Activated T-cell treated with anti-CD3 and anti-CD28 coated beads, Interleukin-2, amount 50 U/mL, for 72 hours (primary cell): ENCODE measurements at regions not wholly inside any gene's neighbourhood (a gene's known extent, or its start where the extent isn't known, plus 50 kb on each side); places are given as distances from the start of the nearest gene placed in this dataset.

ENCODE experiments used
- ATAC-seq, 2 donors: fragments of 150-1000 bp; cut with Tn5 transposase; replicated peaks in 1 of 2; 2 replicates each; pipeline ENCODE4 v1.10.0; 2021; ENCODE audit warnings: moderate library complexity in 2 of 2, mild to moderate bottlenecking in 1 of 2
- DNase-seq, 2 donors: peaks; one replicate each; pipeline ENCODE4 v3.0.0; 2021 to 2022; ENCODE audit warnings: mixed read lengths in 1 of 2
- H3K27ac Mint-ChIP-seq: one replicate; pipeline ENCODE4 v1.8.0; 2022; ENCODE audit warnings: mild to moderate bottlenecking, moderate library complexity, mixed read lengths
- H3K27me3 Mint-ChIP-seq: one replicate; pipeline ENCODE4 v1.8.0; 2022; ENCODE audit warnings: low read depth, mixed read lengths
- H3K36me3 Mint-ChIP-seq, 2 donors: one replicate each; pipeline ENCODE4 v1.8.0; 2022; ENCODE audit warnings: mixed read lengths in 2 of 2, mild to moderate bottlenecking in 1 of 2; ENCODE audit not compliant: insufficient read depth in 2 of 2
- H3K4me1 Mint-ChIP-seq: one replicate; pipeline ENCODE4 v1.8.0; 2022; ENCODE audit warnings: low read depth, mixed read lengths
- H3K4me3 Mint-ChIP-seq, 2 donors: one replicate each; pipeline ENCODE4 v1.8.0; 2022; ENCODE audit warnings: mild to moderate bottlenecking in 2 of 2, mixed read lengths in 2 of 2, moderate library complexity in 2 of 2
- H3K9me3 Mint-ChIP-seq, 2 donors: one replicate each; pipeline ENCODE4 v1.8.0; 2022; ENCODE audit warnings: mixed read lengths in 2 of 2

DNA sequence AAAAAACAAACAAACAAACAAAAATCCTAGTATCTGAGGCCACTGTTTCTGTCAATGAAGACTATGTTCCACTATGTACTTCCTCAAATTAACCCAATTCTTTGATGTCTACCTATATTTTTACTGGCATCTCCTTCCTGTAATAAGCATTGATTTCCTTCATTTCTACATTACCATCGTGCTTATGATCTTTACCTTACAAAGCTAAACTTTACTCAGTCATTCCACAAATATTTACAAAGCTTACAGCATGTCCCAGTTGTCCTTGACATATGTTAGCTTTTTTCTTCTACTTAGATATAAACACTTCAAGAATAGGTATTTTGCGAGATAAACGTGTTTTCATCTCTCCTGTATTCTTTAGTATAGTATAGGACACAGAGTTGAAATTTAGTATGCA is 1090.9 kb downstream of the PCDH9 start:
- Mint-ChIP-seq H3K27ac (peak overlapping the region; percentile 36), H3K4me1 (no peaks in the 10 kb centered on the region), H3K36me3 (peaks cover 0 to 2% of the 10 kb centered on the region in 2 donors), H3K4me3 (no peak overlapping the region), H3K27me3 (no peaks in the 10 kb centered on the region), H3K9me3 (peaks cover 1 to 15% of the 10 kb centered on the region in 2 donors)
- DNase-seq (no peak), ATAC-seq (no peak)

DNA sequence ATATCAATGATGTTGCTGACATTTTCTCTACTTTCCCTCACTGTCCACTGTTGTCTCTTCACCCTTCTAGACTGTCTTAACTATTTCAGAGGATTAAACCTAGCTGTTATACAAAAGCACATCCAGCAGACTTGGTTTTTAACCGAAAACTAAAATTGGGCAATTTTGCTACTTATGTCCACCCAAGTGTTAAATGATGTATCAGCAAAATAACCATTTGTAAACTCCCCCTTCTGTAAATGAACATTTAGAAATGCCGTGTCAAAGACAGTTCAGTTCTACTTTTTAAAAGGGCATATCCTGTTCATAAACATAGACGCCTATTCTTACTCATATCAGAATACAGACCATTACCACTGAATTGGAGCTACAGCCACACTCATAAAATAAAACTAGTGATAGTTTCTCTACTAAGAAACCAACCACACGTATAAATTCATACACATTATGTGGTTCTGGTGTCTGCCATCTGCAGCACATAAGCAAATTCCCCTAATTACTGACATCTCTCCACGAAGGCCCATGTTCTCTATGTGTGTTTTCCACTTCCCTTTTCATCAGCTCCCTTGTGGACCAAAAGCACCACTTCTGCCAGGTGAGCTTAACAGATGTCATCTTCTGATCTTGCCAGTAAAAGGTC is 1091.8 kb downstream of the PCDH9 start:
- Mint-ChIP-seq H3K27me3 (no peaks in the 10 kb centered on the region), H3K36me3 (peaks cover 0 to 2% of the 10 kb centered on the region in 2 donors)
- no peak for ATAC-seq

DNA sequence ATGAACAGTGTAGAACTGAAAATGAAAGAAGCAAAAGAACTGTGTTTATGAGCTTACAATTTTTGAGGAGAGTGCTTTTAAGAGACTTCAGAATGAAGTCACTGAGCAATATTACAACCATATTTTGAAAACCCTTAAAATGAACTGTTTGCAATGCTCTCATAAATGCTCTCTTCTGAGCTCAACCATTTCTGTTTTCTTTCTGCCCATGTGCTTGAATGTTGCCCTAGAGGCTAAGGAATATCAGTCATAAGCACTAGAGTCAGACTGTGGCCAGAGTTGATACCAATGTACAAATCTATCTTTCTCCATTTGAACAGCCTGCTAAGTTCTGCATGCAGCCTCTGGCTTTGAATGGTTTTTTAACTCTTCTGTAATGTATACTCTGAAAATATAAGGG is 1092.8 kb downstream of the PCDH9 start:
- Mint-ChIP-seq H3K4me3 (no peak overlapping the region), H3K36me3 (no peaks in the 10 kb centered on the region), H3K27me3 (no peaks in the 10 kb centered on the region), H3K9me3 (peaks cover 0 to 4% of the 10 kb centered on the region in 2 donors), H3K27ac (no peak overlapping the region), H3K4me1 (no peaks in the 10 kb centered on the region)
- ATAC-seq (no peak), DNase-seq (no peak)

More for the DNA sequence above, 1091.8 kb downstream of the PCDH9 start:
- Mint-ChIP-seq H3K4me3 (no peak overlapping the region), H3K9me3 (peaks cover 0 to 10% of the 10 kb centered on the region in 2 donors), H3K27ac (no peak overlapping the region), H3K4me1 (no peaks in the 10 kb centered on the region)
- no peak for DNase-seq

DNA sequence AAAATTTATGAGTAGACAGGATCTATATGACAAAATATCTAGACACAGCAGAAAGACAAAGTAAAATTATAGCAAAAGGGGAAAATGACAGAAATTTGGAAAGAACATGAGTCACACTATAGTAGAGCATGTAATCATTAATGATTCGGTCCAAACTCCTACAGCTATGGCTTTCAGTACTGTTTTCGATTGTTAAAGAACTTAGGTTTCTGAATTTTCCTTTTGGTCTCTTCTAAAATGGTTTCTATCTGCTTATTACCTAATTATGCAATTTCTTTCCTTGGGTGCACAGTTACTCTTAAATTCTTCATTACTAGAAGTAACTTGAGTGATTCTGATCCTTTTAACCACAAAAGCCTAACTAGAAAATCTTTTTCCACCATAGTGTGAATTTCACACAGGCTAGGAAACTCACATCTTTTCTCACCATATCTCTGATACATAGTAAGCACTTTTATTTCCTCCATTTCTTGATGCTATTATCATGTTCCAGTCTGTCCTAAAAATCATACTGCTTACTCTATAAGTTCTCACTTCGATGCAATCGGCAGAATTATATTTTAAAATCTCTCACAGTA is 1101.4 kb downstream of the PCDH9 start:
- no peaks in the 10 kb centered on the region for H3K4me1 Mint-ChIP-seq
- no peaks in the 10 kb centered on the region for H3K27me3 Mint-ChIP-seq
- DNase-seq (no peak), ATAC-seq (no peak)
- no peak overlapping the region for H3K4me3 Mint-ChIP-seq
- peaks cover 2 to 7% of the 10 kb centered on the region in 2 donors for H3K9me3 Mint-ChIP-seq
- H3K36me3 Mint-ChIP-seq: no peaks in the 10 kb centered on the region
- H3K27ac Mint-ChIP-seq: no peak overlapping the region

DNA sequence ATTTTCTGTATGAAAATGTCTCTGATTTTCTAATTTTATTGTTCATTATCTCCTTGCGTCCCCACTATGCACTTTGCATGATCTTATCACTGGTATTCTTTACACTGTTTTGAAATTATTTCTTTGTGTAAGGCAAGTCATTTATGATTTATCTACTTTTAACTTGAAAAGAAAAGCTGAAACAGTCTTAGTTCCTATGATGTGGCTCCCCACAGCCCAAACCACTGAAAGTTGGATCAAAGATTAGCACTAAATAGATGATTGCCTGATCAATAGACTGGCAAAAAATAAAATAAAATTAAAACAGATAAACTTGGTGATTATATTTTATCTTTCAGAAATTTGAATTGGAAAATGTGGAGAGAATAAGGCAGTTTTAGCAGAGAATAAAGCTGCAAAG is 1101.9 kb downstream of the PCDH9 start:
- H3K27me3 Mint-ChIP-seq: no peaks in the 10 kb centered on the region
- no peak for DNase-seq
- no peak for ATAC-seq
- H3K36me3 Mint-ChIP-seq: no peaks in the 10 kb centered on the region
- no peaks in the 10 kb centered on the region for H3K4me1 Mint-ChIP-seq
- H3K9me3 Mint-ChIP-seq: peaks cover 2 to 7% of the 10 kb centered on the region in 2 donors
- no peak overlapping the region for H3K4me3 Mint-ChIP-seq
- no peak overlapping the region for H3K27ac Mint-ChIP-seq

DNA sequence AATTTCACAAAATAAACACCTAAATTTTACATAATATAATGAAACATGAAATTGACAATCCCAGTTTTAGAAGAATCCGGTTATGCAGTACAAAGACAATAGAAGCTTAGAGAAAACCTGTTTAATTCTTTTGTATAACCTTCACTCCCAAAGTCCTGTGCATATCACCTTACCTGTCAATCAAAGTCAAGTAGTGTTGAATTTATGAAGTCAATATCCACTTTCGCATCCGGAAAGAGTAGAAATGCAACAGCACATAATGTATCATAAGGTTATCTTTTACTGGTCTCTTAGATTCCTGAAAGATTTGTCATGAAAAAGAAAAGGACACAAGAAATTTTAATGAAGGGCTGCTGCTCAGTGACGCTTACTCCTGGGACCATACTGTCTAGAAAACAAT is 1112.6 kb downstream of the PCDH9 start:
- no peaks in the 10 kb centered on the region for H3K36me3 Mint-ChIP-seq
- ATAC-seq (no peak), DNase-seq (no peak)
- H3K9me3 Mint-ChIP-seq: peaks cover 2 to 6% of the 10 kb centered on the region in 2 donors
- H3K4me3 Mint-ChIP-seq: no peak overlapping the region
- no peaks in the 10 kb centered on the region for H3K4me1 Mint-ChIP-seq
- no peak overlapping the region for H3K27ac Mint-ChIP-seq
- H3K27me3 Mint-ChIP-seq: no peaks in the 10 kb centered on the region

DNA sequence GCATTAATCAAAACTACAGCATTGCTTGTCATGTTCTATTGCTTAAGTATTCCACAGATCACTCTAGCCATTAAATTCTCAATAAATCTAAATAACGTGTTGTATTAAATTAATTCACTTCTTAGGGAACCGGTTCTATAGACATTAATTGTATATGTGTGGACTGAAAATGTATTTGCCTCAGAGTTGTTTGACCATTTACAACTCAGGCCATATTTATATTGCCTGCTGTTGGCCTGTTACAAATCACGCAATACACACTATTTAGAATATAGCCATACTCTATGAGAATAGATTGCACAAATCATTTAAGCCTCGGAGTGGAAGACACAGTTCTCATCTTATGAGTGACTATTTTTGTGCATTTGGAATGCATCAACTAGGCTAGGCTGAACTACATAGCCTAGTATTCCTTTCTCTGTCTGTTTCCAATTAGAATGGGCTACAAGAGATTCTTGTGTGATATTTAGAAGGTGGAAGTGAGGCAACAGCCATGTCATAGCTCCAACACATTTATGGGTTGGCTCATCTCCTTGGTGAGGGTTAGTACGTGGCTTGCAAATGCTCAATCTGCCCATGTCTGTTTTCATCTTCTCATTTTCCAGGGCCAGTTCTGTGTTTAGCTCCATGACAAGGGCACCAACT is 1116.1 kb downstream of the PCDH9 start:
- Mint-ChIP-seq H3K27ac (no peak overlapping the region), H3K9me3 (peaks cover 0 to 3% of the 10 kb centered on the region in 2 donors), H3K4me3 (no peak overlapping the region), H3K4me1 (no peaks in the 10 kb centered on the region), H3K27me3 (no peaks in the 10 kb centered on the region), H3K36me3 (no peaks in the 10 kb centered on the region)
- no peak for ATAC-seq
- DNase-seq: no peak

DNA sequence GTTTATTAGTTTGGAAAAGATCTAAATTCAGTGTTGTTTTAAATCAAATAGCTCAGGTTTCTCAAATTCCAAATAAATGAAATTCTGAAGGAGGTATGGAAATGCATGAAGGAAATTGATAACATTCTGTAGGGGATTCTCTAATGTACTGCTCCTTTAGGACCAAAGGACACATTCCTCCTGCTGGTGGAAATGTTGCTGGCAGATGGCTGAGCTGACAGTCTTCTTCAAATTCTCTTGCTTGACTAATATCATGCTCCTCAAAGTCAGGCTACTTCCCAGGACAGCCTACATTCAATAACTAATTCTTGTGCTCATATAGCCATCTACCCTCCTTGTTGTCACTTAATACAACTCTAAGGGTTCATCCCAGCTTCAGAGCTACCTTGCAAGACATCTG is 1118.5 kb downstream of the PCDH9 start:
- H3K4me3 Mint-ChIP-seq: no peak overlapping the region
- peaks cover 2 to 3% of the 10 kb centered on the region in 2 donors for H3K9me3 Mint-ChIP-seq
- no peaks in the 10 kb centered on the region for H3K27me3 Mint-ChIP-seq
- no peak overlapping the region for H3K27ac Mint-ChIP-seq
- H3K36me3 Mint-ChIP-seq: no peaks in the 10 kb centered on the region
- no peak for ATAC-seq
- no peaks in the 10 kb centered on the region for H3K4me1 Mint-ChIP-seq
- DNase-seq: no peak

DNA sequence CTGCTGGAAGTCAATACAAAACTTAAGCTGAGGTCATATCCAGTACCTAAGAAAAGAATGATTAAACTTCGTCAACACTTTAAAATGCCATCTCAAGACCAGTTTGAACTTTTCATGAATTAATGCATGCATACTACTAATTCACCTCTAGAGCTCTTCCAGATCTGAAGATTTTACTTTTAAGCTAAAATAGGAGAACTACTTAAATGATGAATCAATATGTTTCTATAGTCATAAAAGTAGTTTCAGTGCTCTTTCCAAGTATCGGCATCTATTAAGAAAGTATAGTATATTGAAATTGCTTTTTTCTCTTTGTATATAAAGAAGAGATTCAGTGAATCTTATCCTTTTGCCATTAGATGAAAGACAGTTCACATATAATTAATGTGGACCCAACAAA is 1123.9 kb downstream of the PCDH9 start:
- H3K27me3 Mint-ChIP-seq: no peaks in the 10 kb centered on the region
- H3K27ac Mint-ChIP-seq: no peak overlapping the region
- DNase-seq: no peak
- no peak for ATAC-seq
- H3K36me3 Mint-ChIP-seq: no peaks in the 10 kb centered on the region
- H3K9me3 Mint-ChIP-seq: peaks cover under 1 to 2% of the 10 kb centered on the region in 2 donors
- H3K4me1 Mint-ChIP-seq: no peaks in the 10 kb centered on the region
- no peak overlapping the region for H3K4me3 Mint-ChIP-seq

DNA sequence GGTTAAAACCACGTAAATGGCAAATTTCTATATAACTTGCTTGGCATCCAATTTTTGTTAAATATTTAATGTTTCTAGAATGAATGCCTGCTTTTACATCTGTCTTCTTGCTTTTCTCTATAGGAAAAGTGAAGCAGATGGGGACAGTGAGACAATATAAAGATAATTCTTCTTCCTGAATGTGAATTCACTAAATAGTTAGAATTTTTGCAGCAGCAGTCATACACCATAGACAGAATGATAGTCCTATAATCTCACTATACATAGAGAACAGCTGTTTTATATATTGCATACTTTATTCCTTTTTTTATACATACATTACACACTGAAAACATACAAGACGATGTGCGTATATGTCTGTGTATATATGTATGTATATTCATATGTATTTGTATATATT is 1127.3 kb downstream of the PCDH9 start:
- H3K27ac Mint-ChIP-seq: no peak overlapping the region
- H3K9me3 Mint-ChIP-seq: peaks cover 0 to 3% of the 10 kb centered on the region in 2 donors
- no peak for ATAC-seq
- no peaks in the 10 kb centered on the region for H3K27me3 Mint-ChIP-seq
- no peak for DNase-seq
- H3K4me1 Mint-ChIP-seq: no peaks in the 10 kb centered on the region
- no peaks in the 10 kb centered on the region for H3K36me3 Mint-ChIP-seq
- H3K4me3 Mint-ChIP-seq: no peak overlapping the region

DNA sequence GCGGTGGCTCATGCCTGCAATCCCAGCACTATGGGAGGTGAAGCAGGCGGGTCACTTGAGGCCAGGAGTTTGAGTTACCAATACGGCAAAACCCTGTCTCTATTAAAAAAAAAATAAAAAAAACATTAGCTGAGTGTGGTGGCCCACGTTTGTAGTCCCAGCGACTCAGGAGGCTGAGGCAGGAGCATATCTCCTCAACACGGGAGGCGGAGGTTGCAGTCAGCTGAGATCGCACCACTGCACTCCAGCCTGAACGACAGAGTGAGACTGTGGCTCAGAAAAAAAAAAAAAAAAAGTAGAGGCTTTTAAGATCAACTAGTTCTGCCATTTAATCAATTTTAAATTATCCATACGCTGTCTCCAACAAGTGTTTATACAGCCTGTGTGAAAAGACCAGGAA is 1130.3 kb downstream of the PCDH9 start:
- H3K4me3 Mint-ChIP-seq: no peak overlapping the region
- no peaks in the 10 kb centered on the region for H3K36me3 Mint-ChIP-seq

DNA sequence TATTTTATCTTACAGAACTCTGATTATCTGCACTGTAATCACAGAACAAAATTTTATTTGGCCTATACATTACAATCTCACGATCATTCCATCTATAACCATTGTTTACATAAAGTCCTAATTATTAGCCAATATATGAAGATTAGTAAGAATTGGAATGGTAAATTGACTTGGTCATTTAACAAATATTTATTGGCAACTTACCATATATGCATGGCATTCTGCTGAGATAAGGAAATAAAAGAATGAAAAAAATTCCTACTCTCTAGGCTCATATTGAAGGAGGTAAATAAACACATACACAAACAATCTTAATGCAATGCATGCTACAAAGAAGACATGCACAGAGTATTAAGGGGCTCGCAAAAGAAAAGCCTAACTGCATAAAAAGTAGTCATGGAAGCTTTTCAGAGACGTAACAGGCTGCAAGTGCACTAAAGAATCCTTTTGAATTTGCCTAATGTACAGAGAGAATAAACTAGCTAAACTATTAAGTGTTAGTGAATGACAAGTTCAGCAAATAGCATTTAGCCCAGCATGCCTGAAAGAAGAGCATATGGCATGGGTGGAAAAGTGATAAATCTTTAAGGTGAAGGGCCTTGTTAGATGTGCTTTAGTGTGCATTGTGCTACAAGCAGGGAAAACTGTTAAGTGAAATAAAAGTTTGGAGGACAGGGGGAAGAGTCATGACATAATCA is 1131.1 kb downstream of the PCDH9 start:
- no peaks in the 10 kb centered on the region for H3K27me3 Mint-ChIP-seq
- no peak overlapping the region for H3K27ac Mint-ChIP-seq
- peaks cover 2 to 3% of the 10 kb centered on the region in 2 donors for H3K9me3 Mint-ChIP-seq
- no peaks in the 10 kb centered on the region for H3K4me1 Mint-ChIP-seq
- no peak for DNase-seq
- no peak for ATAC-seq
- H3K4me3 Mint-ChIP-seq: no peak overlapping the region
- no peaks in the 10 kb centered on the region for H3K36me3 Mint-ChIP-seq

More for the DNA sequence above, 1130.3 kb downstream of the PCDH9 start:
- Mint-ChIP-seq H3K9me3 (peaks cover 2 to 3% of the 10 kb centered on the region in 2 donors), H3K27me3 (no peaks in the 10 kb centered on the region), H3K4me1 (no peaks in the 10 kb centered on the region), H3K27ac (no peak overlapping the region)
- ATAC-seq (no peak), DNase-seq (no peak)

DNA sequence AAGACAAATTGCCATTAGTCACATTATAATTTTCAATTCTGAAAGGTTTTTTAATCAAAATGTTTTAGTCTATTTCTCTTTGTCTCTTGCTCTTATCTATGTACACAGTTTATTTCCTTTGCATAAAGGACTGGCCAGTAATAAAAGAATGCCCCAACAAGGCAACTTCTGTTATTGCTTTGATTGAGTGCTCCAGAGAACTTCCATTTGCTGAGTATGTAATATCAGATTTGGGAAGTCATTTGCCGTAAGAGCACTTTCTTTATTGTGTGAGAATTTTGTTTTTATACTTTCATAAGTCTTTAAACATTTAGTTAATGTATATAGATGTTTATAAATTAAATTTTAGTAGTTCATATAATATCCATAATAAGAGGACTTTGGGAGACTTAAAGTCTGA is 1140.4 kb downstream of the PCDH9 start:
- H3K9me3 Mint-ChIP-seq: no peaks in the 10 kb centered on the region
- no peak for ATAC-seq
- no peak overlapping the region for H3K4me3 Mint-ChIP-seq
- no peaks in the 10 kb centered on the region for H3K4me1 Mint-ChIP-seq
- peaks cover 0 to 2% of the 10 kb centered on the region in 2 donors for H3K36me3 Mint-ChIP-seq
- no peak overlapping the region for H3K27ac Mint-ChIP-seq
- no peaks in the 10 kb centered on the region for H3K27me3 Mint-ChIP-seq
- DNase-seq: no peak
